ENCODE measurements at regions not wholly inside any gene's neighbourhood (a gene's known extent, or its start where the extent isn't known, plus 50 kb on each side); places are given as distances from the start of the nearest gene placed in this dataset.

GRCh38 chr9:15069106-15069505, 158.9 kb upstream of the FREM1 start:
- in situ Hi-C loops (cut with MboI) = no loop called here
- no peaks in the 10 kb centered on the region for H3K9me3 ChIP-seq (replicated peaks; ENCODE audit: control insufficient read depth, insufficient read depth, low read depth, low read length)
- no peaks in the 10 kb centered on the region for H3K27me3 ChIP-seq (ENCODE audit: control insufficient read depth in 2 of 2, insufficient read depth in 2 of 2, low read length in 2 of 2)
- no peaks in the 10 kb centered on the region for H4K20me1 ChIP-seq (replicated peaks; ENCODE audit: control insufficient read depth, insufficient read depth, low read length)
- no peaks in the 10 kb centered on the region for H3K4me1 ChIP-seq (replicated peaks in 1 of 2; ENCODE audit: control insufficient read depth in 2 of 2, insufficient read depth in 2 of 2, low read length in 2 of 2)
- no peaks in the 10 kb centered on the region for H3K9me1 ChIP-seq (ENCODE audit: control insufficient read depth, insufficient read depth, low read length)
- 0% methylated on average over 4 of the region's 4 CpGs for WGBS (ENCODE audit: insufficient coverage, low coverage, missing lambda C conversion rate)
- H3K27ac ChIP-seq (ENCODE audit: extremely low read depth, low read depth, low read length) = no peak overlapping the region
- H2AFZ ChIP-seq (ENCODE audit: low read depth, low read length) = no peak overlapping the region
- H3K9ac ChIP-seq (ENCODE audit: insufficient read depth in 1 of 2, low read depth in 2 of 2, low read length in 2 of 2) = no peak overlapping the region
- POLR2A ChIA-PET = no interaction called here
- no peak overlapping the region for H3K4me3 ChIP-seq
- no peak overlapping the region for H3K4me2 ChIP-seq (ENCODE audit: insufficient read depth, low read length)
- no peaks in the 10 kb centered on the region for H3K36me3 ChIP-seq (ENCODE audit: control insufficient read depth, insufficient read depth, low read length)
- H3K79me2 ChIP-seq (ENCODE audit: control insufficient read depth, insufficient read depth, low read length) = no peaks in the 10 kb centered on the region
- intact Hi-C loops (cut with micrococcal nuclease) = no loop called here
- FAIRE-seq (no peak), DNase-seq (ENCODE audit: extremely low read depth in 1 of 4, low spot score in 3 of 4) (no peak), ATAC-seq (no peak)
- no peak for TF ChIP-seq ZNF197 (CRISPR knock-in tag; IDR thresholded peaks at IDR 0.05; ENCODE audit: low read depth)
- no peak for TF ChIP-seq TAF9B (IDR thresholded peaks at IDR 0.05; ENCODE audit: partially characterized antibody)
- TF ChIP-seq ZNF77 (CRISPR knock-in tag; IDR thresholded peaks at IDR 0.05) = no peak
- TF ChIP-seq PRMT5 (CRISPR knock-in tag; IDR thresholded peaks at IDR 0.05) = no peak
- no peak for TF ChIP-seq RNF219 (CRISPR knock-in tag; IDR thresholded peaks at IDR 0.05)
- TF ChIP-seq KAT7 (CRISPR knock-in tag; IDR thresholded peaks at IDR 0.05; ENCODE audit: borderline replicate concordance) = no peak
- no peak for TF ChIP-seq POLR2AphosphoS5 (IDR thresholded peaks at IDR 0.05; ENCODE audit: control insufficient read depth, insufficient read depth, low read depth, low read length)
- no peak for TF ChIP-seq SMAD3 (CRISPR knock-in tag; conservative IDR thresholded peaks at IDR 0.05)
- no peak for TF ChIP-seq NR2F6 (CRISPR knock-in tag; IDR thresholded peaks at IDR 0.05)
- TF ChIP-seq ZNF407 (IDR thresholded peaks at IDR 0.05; ENCODE audit: low read depth) = no peak
- TF ChIP-seq ELF4 (CRISPR knock-in tag; IDR thresholded peaks at IDR 0.05) = no peak
- no peak for TF ChIP-seq PHB (CRISPR knock-in tag; IDR thresholded peaks at IDR 0.05)
- TF ChIP-seq PML (IDR thresholded peaks at IDR 0.05; ENCODE audit: low read length) = no peak
- TF ChIP-seq ADNP (tag; IDR thresholded peaks at IDR 0.05) = no peak
- no TSS peak for BruUV-seq (replicated peaks)
- CTCF ChIA-PET (ENCODE audit: low intra/inter-chr PET ratio) = no interaction called here

Measured in K562 (cell line).